NB4 (cell line): ENCODE measurements at regions not wholly inside any gene's neighbourhood (a gene's known extent, or its start where the extent isn't known, plus 50 kb on each side); places are given as distances from the start of the nearest gene placed in this dataset.

Source experiments
- POLR2A ChIP-seq: IDR thresholded peaks from 2 replicates; pipeline ENCODE4 v1.6.1; 2011; ENCODE audit warnings: mild to moderate bottlenecking; ENCODE audit not compliant: insufficient read length; ENCODE audit errors: extremely low read depth
- TF ChIP-seq, protein P1 (sequence below): IDR thresholded peaks from one replicate; pipeline ENCODE4 v1.5.1; 2012; ENCODE audit warnings: low read depth, low read length
- TF ChIP-seq, protein P2 (sequence below): IDR thresholded peaks from 2 replicates; pipeline ENCODE4 v1.6.1; 2011; ENCODE audit warnings: low read depth, low read length

DNA sequence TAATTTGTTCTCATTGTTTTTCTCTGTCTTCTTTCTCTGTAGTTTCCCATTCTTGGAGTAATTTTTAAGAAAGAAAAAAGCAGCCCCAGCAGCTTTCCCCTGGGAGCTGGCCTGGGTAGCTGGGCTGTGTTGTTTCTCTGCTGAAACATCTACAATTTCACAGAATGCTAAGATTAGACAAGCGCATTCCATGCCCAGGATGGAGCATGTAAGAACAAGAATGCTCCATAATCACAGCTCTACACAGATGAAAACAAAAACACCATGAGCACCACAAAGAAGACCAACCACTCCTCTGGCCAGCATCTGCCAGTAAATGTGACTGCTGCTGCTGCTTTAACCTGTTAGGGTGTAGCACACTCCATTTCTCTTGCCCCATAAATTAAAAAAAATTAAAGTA, 239.2 kb upstream of the SLITRK1 start:
- TF ChIP-seq, protein P1, sequence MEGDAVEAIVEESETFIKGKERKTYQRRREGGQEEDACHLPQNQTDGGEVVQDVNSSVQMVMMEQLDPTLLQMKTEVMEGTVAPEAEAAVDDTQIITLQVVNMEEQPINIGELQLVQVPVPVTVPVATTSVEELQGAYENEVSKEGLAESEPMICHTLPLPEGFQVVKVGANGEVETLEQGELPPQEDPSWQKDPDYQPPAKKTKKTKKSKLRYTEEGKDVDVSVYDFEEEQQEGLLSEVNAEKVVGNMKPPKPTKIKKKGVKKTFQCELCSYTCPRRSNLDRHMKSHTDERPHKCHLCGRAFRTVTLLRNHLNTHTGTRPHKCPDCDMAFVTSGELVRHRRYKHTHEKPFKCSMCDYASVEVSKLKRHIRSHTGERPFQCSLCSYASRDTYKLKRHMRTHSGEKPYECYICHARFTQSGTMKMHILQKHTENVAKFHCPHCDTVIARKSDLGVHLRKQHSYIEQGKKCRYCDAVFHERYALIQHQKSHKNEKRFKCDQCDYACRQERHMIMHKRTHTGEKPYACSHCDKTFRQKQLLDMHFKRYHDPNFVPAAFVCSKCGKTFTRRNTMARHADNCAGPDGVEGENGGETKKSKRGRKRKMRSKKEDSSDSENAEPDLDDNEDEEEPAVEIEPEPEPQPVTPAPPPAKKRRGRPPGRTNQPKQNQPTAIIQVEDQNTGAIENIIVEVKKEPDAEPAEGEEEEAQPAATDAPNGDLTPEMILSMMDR, result no peak
- TF ChIP-seq POLR2A, result no peak
- TF ChIP-seq, protein P2, sequence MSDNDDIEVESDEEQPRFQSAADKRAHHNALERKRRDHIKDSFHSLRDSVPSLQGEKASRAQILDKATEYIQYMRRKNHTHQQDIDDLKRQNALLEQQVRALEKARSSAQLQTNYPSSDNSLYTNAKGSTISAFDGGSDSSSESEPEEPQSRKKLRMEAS, result no peak
